HG03064 (cell line): ENCODE measurements at regions not wholly inside any gene's neighbourhood (a gene's known extent, or its start where the extent isn't known, plus 50 kb on each side); places are given as distances from the start of the nearest gene placed in this dataset.
"Not testable (repeated sequence)": the region's sequence is repeated elsewhere in the genome, so short reads cannot be mapped to it uniquely, and the experiment has no call there.

ENCODE experiments used
- ATAC-seq: cut with Tn5 transposase; IDR thresholded peaks from one replicate; pipeline ENCODE4 v1.9.1; 2021; ENCODE audit warnings: low read depth; ENCODE audit not compliant: unreplicated experiment

DNA sequence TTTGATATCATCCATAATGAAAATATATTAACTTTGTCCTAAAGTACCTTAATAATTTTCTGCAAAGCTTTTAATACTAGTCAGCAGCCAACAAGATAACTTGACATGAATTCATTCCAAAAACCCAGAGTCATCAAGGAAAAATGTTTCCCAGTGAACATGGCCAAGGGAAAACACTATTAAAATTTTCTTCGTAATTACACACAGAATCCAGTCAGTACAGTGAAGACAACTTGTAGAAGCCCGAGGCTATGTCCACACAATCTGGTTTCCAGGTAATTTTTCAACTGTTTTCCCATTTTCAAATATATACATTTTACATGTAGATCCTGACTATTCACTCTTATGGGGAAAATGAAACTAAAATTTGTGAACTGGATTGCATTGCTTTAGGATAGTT lies 600.9 kb downstream of the CDH8 start:
- no peak for ATAC-seq

DNA sequence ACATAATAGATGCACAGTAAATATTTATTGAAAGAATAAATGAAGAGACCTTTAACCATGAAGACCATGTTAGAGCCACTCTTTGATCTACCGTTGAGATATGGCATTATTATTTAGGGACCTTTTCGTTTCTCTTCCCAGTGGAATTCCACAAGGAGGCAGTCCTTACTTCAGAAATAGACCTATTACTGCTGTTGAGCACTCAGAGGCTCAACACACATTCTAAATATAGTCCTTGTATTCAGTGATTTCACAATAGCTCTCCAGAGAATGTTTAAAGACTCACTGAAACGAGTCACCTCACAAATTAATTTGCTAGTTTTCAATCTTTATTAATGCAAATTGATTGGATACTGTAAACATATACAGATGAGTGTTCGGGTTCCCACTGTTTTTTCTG lies 603.8 kb downstream of the CDH8 start:
- ATAC-seq, result no peak

DNA sequence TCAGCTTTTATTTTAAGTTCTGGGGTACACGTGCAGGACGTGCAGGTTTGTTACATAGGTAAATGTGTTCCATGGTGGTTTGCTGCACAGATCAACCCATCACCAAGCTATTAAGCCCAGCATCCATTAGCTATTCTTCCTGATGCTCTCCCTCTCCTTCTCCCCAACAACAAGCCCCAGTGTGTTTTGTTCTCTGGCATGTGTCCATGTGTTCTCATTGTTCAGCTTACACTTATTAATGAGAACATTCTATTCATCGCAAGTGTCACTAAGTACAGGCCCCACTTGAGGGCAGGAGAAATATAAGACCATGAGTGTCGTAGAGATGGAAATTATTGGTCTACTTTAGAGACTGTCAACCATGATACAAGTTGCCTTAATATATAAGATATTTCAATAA lies 615.1 kb downstream of the CDH8 start:
- ATAC-seq, result no peak

DNA sequence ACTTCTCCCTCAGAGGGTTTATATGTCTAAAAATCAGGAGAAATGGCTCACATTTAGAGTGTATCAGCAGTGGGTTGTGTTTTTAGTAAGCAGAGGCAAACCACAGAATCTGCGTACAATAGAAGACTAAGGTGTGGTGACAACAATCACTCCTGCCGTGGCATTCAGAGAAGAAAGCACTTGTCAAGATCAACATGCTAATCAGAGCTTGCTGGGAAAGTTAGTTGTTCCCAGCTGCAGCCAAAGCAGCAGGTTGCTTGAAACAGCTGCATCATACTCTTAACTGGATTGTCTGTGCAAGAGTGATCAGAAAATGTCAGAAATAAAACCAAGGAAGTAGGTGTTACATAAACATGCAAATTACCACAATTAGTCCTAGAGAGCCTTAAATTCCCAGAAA lies 616.4 kb downstream of the CDH8 start:
- ATAC-seq, result no peak

DNA sequence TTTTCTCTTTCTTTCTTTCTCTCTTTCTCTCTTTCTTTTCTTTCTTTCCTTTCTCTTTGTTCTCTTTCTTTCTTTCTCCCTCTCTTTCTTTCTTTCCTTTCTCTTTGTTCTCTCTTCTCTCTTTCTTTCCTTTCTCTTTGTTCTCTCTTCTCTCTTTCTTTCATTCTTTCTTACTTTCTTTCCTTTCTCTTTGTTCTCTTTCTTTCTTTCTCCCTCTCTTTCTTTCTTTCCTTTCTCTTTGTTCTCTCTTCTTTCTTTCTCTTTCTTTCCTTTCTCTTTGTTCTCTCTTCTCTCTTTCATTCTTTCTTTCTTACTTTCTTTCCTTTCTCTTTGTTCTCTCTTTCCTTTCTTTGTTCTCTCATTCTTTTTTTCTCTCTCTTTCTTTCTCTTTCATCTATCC lies 617.4 kb downstream of the CDH8 start:
- not testable (repeated sequence) for ATAC-seq

DNA sequence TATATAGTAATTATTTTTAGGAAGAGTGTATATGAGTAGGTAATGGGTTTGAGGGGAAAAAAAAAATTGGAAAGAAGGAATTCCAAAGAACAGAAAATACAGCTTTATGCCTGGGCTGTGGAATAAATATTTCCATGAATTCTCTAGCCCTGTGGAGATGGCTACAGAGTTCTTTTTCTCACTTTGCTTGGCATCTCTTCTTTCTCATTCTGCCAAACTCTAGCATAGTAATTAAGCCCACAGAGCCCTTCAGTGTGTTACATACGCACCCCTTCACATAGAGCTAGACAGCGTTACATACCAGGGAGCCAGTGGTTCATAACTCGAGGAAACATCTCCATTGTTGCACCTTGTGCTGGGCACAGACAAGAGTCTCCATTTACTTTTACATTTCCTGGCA lies 621.1 kb downstream of the CDH8 start:
- ATAC-seq, result no peak

DNA sequence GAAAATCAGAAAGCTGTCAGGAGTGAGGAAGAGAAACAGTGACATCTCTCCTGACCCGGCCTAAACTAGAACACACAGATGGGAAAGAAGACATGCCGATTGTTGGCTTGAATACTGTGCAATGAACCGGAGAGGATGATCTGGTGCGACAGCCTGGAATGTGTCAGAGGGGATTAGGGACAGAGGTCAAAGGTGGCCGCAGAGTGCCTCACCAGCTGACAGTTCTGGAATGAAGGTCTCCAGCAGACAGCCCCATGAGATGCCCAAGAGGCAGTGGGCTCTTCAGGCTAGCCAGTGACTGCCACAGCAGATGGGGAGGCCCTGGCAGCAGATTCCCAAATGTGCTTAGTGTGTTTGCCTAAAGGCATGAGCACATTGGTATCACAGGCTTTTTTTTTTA lies 623.2 kb downstream of the CDH8 start:
- ATAC-seq, result no peak

DNA sequence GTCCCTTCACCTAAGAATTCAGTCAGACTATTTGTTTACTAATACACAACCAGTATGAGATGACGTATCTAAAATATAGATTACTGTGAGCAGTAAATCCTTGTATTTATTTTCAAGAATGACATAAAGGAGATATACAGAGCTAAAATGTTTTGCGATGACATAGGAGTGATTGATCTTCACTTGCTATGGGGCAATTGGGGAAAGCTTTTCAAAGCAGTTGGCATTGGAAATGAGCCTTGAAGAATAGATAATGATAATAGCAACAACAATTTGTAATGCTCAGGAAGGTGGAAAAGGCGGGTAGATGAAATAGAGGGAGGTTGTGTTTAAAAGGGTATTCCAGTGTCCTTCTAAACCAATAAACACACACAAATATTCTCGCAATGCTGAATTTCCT lies 623.7 kb downstream of the CDH8 start:
- no peak for ATAC-seq

DNA sequence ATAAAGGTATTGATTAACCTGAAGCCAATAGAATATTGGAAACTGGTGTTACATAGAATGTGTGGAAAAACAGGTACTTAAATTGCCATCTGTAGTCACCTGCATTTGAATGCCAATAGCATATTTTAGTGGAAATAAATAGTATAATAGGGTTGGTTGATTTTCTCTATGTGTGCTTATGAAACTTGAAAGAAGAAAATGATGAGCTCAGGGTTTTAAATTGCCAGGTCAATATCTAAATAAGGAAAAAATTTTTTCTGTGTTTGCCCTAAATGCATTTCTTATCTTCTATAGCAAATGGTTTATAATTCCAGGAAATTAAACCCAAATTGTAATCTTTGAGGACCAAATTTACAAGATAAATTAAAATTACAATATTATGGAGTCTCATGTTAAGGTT lies 626.6 kb downstream of the CDH8 start:
- ATAC-seq, result no peak

DNA sequence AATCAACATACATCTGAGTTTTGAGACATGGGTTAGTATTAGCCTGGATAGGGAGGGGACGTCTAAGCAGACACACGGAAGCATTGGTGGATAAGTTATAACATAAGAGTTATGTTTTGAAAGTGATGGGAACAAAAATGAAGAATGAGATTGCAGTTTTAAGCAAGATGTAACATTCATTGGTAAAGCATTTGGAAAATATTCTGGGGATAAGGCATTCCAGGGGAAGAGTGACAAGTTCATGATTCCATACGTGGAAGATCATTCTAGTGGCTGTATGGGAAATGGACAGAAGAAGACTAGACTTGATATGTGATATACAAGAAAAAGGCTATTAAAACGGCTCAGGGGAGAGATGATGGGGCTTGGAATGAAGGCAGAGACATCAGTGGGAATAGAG lies 632.9 kb downstream of the CDH8 start:
- no peak for ATAC-seq

DNA sequence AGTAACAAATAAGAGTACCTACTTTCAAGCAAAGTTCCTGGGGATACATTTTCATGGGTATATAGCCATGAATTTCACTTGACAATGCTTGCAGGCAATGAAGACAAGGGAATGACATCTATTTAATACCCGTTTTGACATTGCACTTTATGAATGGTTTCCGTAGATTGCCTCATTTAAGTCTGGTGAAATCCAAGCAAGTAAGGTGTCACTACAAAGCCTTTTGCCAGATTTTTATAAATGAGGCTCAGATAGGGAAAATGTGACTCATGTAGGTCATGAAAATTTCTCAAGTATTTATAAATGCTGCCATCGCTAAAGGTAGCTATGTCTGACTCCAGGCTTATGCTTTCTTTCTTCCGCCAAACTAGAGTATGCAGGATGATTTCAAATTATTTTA lies 644.3 kb downstream of the CDH8 start:
- ATAC-seq, result no peak

DNA sequence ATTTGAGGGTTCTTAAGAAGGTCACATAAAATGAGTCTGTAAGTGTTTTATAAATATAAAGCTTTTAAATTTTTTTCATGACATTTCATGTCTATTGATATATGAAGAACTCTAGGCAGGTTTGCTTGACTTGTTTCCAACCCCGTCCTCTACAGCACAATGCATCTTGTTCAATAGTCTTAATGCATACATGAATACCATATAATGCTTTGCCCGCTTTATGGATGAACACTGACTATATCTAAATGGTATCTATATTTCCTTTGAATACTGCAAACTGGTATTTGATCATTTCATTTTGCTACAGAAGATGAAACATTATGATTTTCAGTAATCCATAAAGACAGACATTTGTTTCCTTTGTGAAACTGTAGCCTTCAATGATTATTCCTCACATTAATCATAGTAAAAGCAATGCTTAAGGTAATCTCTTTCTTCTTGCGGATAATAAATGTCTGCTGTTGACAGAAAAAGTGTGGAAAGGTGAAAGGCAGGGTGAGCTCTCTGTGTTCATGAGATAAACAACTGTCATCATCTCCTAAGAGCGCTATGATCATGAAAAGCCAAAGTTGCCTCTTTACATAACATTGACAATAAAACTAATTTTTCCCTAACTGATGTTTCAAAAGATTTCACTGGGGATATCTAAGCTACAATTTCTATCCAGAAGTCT lies 645.1 kb downstream of the CDH8 start:
- ATAC-seq, result no peak

DNA sequence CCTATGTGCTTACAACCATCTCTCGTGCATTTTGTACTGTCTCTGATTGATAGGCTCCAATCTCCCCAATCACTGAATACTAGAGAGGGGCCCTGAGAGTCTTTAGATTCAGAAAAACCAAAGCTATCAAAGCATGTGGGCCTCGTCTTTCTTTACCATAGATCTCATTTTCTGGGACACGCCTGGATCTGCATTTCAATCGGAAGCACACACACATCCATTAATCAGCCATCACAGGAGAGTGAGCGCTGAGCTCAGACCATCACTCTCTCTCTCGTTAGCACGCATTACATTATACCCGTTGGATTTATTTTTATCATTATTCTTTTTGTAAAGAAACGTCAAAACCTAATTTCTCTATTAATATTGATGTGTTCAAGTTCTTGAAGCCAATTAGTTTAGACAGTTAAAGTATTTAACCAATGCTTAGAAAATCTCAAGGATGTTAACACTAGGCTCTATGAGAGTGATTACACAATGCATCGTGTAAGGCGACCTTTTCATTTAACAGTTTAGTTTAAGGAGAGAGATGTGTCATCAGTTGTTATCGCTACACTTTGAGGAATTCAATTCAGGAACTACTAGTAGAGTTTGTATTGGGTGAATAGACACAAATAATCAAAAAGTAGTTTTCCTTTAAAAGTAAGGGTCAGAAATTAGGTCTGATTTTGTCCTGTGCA lies 650.7 kb downstream of the CDH8 start:
- no peak for ATAC-seq

DNA sequence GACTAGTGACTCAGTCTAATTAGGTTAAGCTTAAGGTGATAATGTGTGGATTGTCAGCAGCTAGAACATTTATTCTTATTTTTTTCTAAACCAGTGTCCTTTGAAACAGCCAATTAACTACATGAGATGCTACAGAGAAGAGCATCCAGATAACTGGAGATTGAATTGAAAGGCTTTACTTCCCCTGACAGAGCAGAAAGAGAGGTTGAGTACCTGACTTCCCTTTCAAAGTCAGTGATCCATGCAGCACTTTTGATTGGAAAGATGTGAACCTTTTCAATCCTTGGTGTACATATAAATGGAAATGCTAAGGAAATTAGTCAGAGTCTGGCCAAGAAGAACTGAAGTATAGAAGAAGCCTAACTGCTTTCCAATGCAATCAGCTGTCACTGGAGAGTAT lies 653.8 kb downstream of the CDH8 start:
- no peak for ATAC-seq

DNA sequence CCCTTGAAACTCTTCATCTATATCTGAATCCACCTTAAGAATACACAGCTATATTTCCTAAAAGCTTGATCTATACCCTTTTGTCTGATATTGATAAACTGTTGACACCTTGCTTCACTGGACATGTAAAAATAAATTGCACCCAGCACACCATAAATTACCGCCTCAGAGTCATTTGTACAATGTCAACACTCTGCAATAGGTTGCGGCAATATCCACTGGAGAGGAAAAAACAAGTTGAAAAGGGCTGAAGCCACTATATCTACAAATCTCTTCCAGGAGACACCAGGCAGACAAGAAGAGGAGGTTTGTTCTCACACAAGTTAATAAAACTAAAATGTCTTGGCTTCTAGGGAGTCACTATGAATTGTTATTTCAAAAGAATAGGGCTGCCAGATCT lies 656.9 kb downstream of the CDH8 start:
- ATAC-seq, result no peak

DNA sequence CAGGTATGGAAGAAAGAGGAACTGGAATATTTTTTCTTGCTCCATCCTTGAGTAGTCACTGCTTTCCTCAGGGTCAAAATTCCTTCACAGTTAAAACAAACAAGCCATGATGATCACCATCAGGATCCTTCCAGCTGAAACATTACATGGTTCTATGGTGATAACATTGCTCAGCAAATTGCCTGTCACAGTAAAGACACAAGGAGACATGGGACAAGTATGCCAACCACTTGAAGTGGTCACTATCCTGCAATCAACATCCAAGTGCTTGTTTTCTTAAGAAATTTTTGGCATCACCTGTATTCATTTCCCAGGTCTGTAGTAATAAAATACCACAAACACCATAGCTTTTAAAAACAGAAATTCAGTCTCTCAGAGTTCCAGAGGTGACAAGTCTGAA lies 662.2 kb downstream of the CDH8 start:
- ATAC-seq, result no peak

DNA sequence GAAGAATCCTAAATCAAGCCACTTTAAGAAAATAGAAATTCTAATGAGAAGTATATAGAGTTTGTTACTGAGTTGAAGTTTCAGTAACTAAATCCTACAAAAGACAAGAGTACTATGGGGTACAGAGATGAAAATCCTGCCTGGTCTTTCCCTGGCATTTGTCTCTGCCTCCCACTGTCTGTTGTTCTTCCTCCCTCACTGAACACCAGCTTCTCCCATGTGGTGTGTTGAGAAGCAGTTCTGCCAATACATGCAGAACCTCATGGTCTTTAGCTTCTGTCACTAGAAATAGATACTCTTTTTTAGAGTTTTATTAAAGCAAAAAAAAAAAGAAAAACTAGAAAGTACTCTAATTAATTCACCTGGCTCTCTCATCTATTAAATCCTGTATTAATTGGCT lies 664.4 kb downstream of the CDH8 start:
- ATAC-seq, result no peak

DNA sequence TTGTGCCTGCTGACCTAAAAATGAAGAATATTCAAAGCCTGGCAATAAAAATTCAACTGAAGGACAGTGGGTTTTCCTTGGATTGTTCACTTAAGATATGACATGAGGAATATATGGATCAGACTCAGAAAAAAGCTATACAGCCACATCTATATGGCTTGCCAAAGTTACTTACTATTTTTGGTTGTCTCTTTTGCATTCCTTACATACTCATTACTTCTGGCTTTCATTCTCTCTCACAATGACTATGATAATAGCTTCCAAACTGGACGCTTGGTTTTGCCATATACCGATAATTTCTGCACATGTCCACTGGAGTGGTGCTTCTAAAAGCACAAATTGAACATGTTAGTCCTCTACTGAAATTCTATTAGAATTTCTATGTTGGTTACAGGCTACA lies 664.9 kb downstream of the CDH8 start:
- no peak for ATAC-seq

DNA sequence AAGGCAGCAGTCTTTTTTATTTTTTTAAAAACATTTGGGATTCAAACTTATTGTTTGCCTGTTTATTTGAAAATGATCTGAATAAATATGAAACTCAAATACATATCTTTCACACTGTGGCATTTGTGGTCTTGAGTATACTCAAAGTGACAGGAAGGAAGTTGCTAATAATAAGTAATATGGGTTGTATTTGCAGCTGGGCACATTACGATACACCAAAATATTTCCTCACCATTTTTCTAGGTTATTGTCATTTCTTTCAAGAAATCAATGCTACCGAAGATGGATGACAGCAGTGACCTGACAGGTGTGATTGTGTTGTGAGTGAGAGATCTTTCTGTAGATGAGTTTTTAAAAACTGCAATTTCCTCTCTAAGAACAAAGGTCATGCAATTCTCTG lies 665.7 kb downstream of the CDH8 start:
- ATAC-seq, result no peak

DNA sequence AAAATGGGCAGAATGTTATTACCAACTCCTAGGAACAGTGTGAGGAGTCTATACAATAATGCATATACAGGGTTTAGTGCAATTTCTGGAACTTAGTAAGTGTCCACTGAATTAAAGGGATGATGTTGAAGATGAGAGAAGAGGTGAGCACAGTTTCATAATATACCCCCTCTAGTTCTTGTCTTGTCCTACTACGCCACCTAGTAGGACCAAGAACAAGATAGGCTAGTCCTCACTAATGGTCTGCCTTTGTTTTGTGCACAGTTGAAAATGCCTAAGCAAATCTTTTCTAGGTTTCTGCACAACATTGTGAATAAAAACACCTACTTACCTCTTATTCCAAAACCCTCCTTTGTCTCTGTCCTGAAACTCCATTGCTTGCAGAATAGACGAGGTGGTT lies 670.2 kb downstream of the CDH8 start:
- no peak for ATAC-seq

DNA sequence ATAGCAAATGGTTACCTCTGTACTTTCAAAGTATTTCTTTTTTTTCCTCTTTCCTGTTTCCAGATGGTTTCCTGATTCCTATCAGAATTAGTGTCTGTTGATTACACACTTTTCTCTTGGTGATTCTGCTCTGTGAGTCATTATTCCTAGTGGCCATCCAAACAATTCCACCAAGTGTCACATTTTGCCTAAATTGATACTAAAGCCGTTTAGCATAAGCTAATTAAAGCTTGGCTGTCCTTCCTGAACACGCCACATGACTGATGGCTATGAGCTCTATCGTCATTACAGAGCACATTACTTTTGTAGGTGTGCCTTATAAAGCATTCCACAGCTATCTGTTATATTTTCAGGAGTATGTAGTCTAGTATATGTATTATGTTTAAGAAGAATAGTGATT lies 671.2 kb downstream of the CDH8 start:
- ATAC-seq, result no peak

DNA sequence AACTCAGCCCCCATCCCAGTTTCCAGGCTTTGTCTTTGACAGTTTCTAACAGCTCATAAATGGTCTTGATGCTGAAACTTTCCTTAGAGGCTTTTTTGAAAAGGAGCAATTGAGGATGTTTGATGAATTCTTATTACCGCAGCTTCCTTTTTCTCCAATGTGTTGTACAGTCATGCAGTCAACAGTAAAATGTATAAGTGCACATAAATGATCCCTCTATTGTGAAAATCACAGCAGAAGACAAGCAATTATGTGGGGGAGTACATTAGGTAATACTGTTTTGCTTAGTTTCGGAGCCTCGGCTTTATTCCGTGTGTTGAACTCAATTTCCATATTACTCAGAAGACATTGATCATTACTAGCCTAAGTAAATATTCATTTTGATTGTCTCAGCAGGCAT lies 673.7 kb downstream of the CDH8 start:
- ATAC-seq, result no peak

DNA sequence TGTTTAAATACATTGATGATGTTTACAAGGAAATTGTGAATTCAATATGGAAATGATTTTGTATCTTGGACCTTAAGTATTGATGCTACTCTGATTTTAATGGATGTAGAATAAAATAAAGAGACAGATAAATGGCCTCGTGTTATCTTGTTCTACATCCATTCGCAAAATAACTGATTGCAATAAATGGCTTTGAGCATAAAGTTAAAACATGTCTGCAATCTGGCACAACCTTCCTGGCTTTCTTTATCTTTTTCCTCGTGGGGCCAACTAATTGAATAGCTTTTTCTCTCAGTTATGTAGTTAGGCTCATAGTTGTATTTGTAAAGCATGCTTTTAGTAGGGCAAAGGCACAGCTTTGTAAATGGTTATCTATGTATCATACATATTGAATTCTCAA lies 691.4 kb downstream of the CDH8 start:
- no peak for ATAC-seq
